HG03103 (cell line): ENCODE measurements at regions not wholly inside any gene's neighbourhood (a gene's known extent, or its start where the extent isn't known, plus 50 kb on each side); places are given as distances from the start of the nearest gene placed in this dataset.
"Not testable (repeated sequence)": the region's sequence is repeated elsewhere in the genome, so short reads cannot be mapped to it uniquely, and the experiment has no call there.

Source experiments
- ATAC-seq: cut with Tn5 transposase; IDR thresholded peaks from one replicate; pipeline ENCODE4 v1.9.1; 2021; ENCODE audit warnings: low read depth; ENCODE audit not compliant: unreplicated experiment

DNA sequence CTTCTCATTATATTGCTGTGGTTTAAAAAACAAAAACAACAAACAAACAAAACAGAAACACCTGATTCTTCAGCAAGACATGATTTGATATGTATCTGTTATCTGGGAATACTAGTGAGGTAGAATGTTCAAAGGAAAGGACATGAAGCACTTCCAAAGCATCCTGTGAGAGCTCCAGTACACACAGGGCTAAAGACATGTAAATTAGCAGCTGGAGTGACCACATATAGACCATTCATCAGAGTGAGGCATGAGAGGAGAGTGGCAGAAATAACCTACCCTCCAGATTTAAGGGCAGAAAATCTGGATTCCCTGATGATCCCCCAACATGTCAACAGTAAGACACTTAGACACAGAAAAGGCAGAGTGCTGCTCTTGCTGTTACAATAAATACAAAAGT is 260.5 kb upstream of the CHRM3 start:
- no peak for ATAC-seq

- ATAC-seq: no peak
Measured at GRCh38 chr1:239125027-239125426, 261.3 kb upstream of the CHRM3 start.

DNA sequence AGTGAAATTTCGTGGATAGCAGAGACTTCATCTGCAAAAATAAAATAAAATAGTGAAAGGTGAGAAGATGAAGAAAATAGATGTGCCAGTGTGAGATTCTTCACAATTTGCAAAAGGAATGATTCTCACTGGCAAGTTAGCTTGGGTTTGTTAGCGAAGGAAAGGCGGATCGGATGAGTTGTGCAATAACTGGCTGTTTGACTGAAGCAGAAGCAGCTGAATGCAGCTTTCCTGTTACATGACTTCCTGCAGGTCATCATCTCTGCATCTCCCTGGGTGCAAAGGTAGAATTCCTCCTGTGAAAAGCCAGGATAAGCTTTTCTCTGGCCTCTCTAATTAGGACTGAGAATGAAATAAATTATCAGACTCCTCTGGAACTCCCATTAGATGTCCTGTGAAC is 263.1 kb upstream of the CHRM3 start:
- no peak for ATAC-seq

GRCh38 chr1:239112101-239112935 is 274.1 kb upstream of the CHRM3 start:
- ATAC-seq: no peak

- ATAC-seq: no peak
Measured at GRCh38 chr1:239107676-239108075, 278.7 kb upstream of the CHRM3 start.

DNA sequence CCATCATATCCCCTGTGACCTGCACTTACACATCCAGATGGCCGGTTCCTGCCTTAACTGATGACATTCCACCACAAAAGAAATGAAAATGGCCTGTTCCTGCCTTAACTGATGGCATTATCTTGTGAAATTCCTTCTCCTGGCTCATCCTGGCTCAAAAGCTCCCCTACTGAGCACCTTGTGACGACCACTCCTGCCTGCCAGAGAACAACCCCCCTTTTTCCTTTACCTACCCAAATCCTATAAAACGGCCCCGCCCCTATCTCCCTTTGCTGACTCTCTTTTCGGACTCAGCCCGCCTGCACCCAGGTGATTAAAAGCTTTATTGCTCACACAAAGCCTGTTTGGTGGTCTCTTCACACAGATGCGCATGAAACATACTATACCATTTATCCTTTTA is 279.7 kb upstream of the CHRM3 start:
- ATAC-seq: not testable (repeated sequence)

GRCh38 chr1:239098400-239099037 is 287.8 kb upstream of the CHRM3 start:
- ATAC-seq: no peak

DNA sequence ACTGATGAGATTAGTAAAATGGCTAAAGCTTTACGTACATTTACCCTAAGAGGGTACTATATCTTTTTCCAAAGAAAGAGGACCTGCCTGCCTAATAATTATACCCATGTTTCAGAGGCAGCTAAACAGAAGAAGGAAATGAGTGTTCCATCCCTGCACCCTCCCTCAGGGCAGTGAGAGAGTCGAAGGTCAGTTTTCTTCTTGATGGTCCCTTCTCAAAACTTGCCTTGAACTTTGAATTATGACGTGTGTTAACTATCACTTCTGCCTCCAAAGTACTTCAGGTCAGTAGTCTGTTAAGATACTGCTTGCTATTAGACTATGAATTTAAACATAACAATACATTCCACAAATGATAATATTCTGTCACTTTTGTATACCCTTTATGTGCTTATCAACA is 294.8 kb upstream of the CHRM3 start:
- no peak for ATAC-seq

DNA sequence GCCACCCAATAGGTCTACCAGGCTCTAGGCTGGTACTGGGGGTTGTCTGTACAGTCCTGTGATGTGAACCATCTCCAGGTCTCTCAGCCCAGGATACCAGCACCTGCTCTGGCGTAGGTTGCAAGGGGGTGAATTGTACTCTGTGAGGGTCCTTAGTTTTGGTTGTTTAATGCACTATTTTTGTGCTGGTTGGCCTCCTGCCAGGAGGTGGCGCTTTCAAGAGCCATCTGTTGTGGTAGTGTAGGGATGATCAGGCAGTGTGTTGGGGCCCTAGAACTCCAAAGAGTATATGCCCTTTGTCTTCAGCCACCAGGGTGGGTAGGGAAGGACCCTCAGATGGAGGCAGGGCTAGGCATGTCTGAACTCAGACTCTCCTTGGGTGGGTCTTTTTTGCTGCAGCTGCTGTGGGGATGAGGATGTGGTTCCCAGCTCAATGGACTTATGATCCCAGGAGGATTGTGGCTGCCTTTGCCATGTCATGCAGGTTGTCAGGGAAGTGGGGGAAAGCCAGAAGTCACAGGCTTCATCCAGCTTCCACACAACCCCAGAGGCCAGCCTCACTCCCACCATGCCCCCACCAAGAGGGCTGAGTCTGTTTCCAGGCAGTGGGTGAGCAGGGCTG is 301.8 kb upstream of the CHRM3 start:
- no peak for ATAC-seq

DNA sequence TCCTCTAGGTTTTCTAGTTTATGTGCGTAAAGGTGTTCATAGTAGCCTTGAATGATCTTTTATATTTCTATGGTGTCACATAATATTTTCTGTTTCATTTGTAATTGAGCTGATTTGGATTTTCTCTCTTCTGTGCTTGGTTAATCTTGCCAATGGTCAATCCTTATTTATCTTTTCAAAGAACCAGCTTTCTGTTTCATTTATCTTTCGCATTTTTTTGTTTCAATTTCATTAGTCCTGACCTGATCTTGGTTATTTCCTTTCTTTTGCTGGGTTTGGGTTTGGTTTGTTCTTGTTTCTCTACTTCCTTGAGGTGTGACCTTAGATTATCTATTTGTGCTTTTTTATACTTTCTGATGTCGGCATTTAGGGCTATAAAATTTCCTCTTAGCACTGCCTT is 304.4 kb upstream of the CHRM3 start:
- not testable (repeated sequence) for ATAC-seq

DNA sequence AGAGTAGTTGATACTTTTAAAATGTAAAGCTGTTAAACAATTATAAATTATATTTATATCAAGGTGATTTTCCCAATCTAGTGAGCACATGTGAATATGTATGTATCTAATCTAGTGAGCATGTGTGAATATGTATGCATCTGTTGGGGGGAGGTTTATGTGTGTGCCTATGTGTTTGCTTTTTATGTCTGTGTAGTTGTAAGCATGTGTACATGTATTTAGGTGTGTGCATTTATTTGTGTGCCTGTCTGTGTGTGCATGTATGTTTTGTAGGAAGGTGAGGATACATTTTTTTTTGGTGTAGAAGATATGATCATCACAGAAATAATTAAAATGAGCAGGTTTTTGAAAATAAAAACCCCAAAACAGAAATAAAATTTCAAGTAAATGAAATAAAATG is 318.9 kb upstream of the CHRM3 start:
- ATAC-seq: no peak

DNA sequence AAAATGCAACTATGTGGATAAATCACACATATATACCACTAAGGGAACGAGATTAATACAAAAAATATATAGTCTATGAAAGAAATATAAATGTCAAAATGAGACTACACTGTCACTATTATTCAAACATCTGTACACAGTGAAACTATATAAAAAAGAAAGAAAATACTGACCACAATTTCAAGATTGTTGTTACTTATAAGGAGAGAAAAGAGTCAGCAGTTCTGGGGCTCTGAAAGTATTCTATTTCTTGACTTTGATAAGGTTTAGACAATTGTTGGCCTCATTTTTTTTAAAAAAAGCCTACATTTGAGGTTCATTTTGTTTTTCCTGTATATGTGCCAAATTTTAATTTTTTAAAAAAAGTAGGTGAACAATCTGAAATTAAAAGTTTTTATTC is 319.3 kb upstream of the CHRM3 start:
- no peak for ATAC-seq

GRCh38 chr1:239061770-239062169 is 324.6 kb upstream of the CHRM3 start:
- ATAC-seq: no peak

GRCh38 chr1:239058190-239058589 is 328.2 kb upstream of the CHRM3 start:
- no peak for ATAC-seq

GRCh38 chr1:239056940-239057339 is 329.4 kb upstream of the CHRM3 start:
- no peak for ATAC-seq

GRCh38 chr1:239053279-239053678 is 333.1 kb upstream of the CHRM3 start:
- ATAC-seq: no peak

GRCh38 chr1:239049571-239049970 is 336.8 kb upstream of the CHRM3 start:
- ATAC-seq: no peak

- ATAC-seq: no peak
Measured at GRCh38 chr1:239044829-239045228, 341.5 kb upstream of the CHRM3 start.

DNA sequence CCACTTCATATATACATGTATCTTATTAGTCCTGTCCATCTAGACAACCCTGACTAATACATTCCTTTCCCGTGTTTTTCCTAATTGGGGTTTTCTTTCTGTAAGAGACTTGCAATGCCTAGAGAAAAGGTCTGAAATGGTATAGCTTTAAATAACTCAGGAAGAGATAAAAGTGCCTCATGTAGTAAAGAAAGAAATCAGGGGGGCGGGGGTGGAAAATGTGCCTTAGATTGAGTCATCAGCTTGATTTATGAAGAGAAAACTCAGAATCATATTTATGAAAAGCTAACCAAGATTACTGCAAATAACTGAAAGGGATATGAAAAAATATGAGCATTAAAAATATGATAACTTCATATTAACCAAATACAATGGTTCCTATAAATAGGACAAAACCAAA is 345.8 kb upstream of the CHRM3 start:
- no peak for ATAC-seq

GRCh38 chr1:239031310-239031709 is 355.1 kb upstream of the CHRM3 start:
- no peak for ATAC-seq

GRCh38 chr1:239025997-239026694 is 360.2 kb upstream of the CHRM3 start:
- no peak for ATAC-seq
